Breast epithelium (tissue), 4 donors: ENCODE measurements at regions not wholly inside any gene's neighbourhood (a gene's known extent, or its start where the extent isn't known, plus 50 kb on each side); places are given as distances from the start of the nearest gene placed in this dataset.

Experiments
- DNase-seq, 2 donors: peaks; one replicate each; pipeline ENCODE4 v3.0.0-alpha.2; 2019; ENCODE audit warnings: low spot score in 2 of 2
- H3K27ac ChIP-seq, 2 donors: fragments of 200-600 bp; sonication (generic) in 1 of 2; one replicate each; pipeline ENCODE4 v1.5.1; 2016 to 2019; ENCODE audit warnings: mild to moderate bottlenecking in 1 of 2
- H3K27me3 ChIP-seq, 2 donors: fragments of 200-600 bp; sonication (generic) in 1 of 2; one replicate each; pipeline versions ENCODE4 v1.5.1 to v1.6.0; 2017 to 2019; ENCODE audit warnings: control low read depth in 1 of 2, mild to moderate bottlenecking in 1 of 2
- H3K36me3 ChIP-seq: fragments of 200-600 bp; one replicate; pipeline ENCODE4 v1.5.1; 2019
- H3K4me1 ChIP-seq, 2 donors: fragments of 200-600 bp; sonication (generic); one replicate each; pipeline ENCODE4 v1.5.1; 2016 to 2019; ENCODE audit warnings: control low read depth in 1 of 2
- H3K4me3 ChIP-seq, 3 donors: fragments of 200-600 bp; sonication (generic); 1 replicate in 2 of 3; 2 replicates in 1 of 3; pipeline ENCODE4 v1.5.1; 2016 to 2019; ENCODE audit warnings: mild to moderate bottlenecking in 3 of 3, moderate library complexity in 2 of 3
- H3K9me3 ChIP-seq, 2 donors: fragments of 200-600 bp; sonication (generic) in 1 of 2; one replicate each; pipeline ENCODE4 v1.5.1; 2016 to 2019; ENCODE audit warnings: control low read depth in 1 of 2
- POLR2A ChIP-seq: fragments of 450-650 bp; IDR thresholded peaks from one replicate; pipeline ENCODE4 v1.6.1; 2016; ENCODE audit warnings: antibody characterized with exemption, mild to moderate bottlenecking, moderate library complexity
- POLR2AphosphoS5 ChIP-seq, 3 donors: sonication (generic); formaldehyde crosslinking; IDR thresholded peaks; one replicate each; pipeline ENCODE4 v1.6.1; 2017; ENCODE audit warnings: antibody characterized with exemption in 3 of 3
- intact Hi-C: fragments of 100-400 bp; cut with DNase I; formaldehyde crosslinking; loops from one replicate; pipeline ENCODE4 v1.15.1; 2023; ENCODE audit warnings: low total_unique reads
- TF ChIP-seq, protein P1 (sequence below), 3 donors: fragments of 450-650 bp; IDR thresholded peaks; one replicate each; pipeline ENCODE4 v1.5.1; 2016 to 2017; ENCODE audit warnings: antibody characterized with exemption in 3 of 3, mild to moderate bottlenecking in 3 of 3, moderate library complexity in 3 of 3

DNA sequence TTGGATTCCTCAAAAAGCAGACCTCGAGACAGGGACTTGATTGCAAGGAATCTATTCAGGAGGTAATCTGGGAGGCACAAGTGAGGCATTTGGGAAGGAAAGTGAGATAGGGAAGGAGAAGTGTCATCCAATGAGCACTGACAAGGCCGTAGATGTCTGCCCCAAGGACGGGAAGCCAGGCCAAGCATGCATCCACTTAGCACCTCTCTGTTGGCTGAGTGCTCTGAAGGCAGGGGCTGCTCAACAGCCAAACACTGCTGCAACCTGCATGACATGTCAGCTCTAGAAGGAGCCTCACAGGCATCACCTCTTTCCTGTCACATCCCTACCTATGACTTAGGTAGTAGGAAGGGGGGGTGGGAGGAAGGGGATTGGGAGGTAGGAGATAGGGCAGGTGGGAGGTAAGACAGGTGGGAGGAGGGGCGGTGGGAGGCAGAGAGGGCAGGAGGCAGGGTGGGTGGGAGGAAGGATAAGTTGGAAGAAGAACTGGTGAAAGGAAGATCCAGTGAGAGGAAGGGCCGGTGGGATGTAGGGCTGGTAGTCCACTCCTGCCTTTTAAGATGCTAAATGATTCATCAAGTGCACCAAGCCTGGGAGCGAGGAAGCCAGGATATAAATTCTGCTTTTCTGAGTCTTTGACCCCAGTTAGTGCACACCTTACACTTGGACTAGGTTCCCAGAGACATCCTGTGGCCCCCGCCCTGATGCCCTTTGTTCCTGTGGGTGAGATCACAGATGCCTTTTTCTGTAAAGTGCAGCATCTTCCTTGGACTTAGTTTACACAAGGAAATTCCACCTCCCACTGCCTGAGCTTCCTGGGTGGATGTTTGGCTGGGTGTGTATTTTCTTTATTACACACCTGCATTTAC, 83.8 kb upstream of the NXT1 start:
- no peaks in the 10 kb centered on the region for H3K36me3 ChIP-seq
- H3K27me3 ChIP-seq = no peaks in the 10 kb centered on the region
- no peak for DNase-seq
- H3K9me3 ChIP-seq = peaks cover 0 to 5% of the 10 kb centered on the region in 2 donors
- no peak overlapping the region for H3K27ac ChIP-seq
- TF ChIP-seq, protein P1, sequence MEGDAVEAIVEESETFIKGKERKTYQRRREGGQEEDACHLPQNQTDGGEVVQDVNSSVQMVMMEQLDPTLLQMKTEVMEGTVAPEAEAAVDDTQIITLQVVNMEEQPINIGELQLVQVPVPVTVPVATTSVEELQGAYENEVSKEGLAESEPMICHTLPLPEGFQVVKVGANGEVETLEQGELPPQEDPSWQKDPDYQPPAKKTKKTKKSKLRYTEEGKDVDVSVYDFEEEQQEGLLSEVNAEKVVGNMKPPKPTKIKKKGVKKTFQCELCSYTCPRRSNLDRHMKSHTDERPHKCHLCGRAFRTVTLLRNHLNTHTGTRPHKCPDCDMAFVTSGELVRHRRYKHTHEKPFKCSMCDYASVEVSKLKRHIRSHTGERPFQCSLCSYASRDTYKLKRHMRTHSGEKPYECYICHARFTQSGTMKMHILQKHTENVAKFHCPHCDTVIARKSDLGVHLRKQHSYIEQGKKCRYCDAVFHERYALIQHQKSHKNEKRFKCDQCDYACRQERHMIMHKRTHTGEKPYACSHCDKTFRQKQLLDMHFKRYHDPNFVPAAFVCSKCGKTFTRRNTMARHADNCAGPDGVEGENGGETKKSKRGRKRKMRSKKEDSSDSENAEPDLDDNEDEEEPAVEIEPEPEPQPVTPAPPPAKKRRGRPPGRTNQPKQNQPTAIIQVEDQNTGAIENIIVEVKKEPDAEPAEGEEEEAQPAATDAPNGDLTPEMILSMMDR (IDR thresholded peaks at IDR 0.05) = no peak
- intact Hi-C loops = no loop called here
- H3K4me1 ChIP-seq = no peaks in the 10 kb centered on the region
- no peak overlapping the region for H3K4me3 ChIP-seq

DNA sequence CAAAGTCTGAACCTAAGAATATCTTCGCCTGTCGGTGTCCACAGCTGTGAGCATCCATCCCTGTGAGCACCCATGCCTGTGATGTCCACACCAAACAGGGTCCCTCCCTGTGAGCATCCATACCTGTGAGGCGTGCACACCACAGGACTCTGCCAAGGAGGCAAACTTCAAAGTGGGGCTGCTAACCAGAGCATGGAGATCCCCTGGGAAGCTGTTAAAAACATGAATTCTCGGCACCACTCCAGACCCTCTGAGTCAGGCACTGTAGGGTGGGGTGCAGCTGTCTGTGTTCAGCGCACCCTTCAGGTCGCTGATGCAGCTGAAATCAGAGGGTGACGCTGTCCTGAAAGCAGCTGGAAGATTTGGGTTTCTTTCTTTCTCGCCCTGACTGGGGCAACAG, 85.4 kb upstream of the NXT1 start:
- no peak overlapping the region for H3K4me3 ChIP-seq
- DNase-seq = no peak
- no peaks in the 10 kb centered on the region for H3K4me1 ChIP-seq
- intact Hi-C loops = no loop called here
- TF ChIP-seq POLR2A (no peak), POLR2AphosphoS5 (IDR thresholded peaks at IDR 0.05) (no peak)
- TF ChIP-seq, protein P1 (IDR thresholded peaks at IDR 0.05) = no peak
- no peaks in the 10 kb centered on the region for H3K36me3 ChIP-seq
- H3K27ac ChIP-seq = no peak overlapping the region
- H3K27me3 ChIP-seq = no peaks in the 10 kb centered on the region
- H3K9me3 ChIP-seq = peaks cover 0 to 5% of the 10 kb centered on the region in 2 donors

DNA sequence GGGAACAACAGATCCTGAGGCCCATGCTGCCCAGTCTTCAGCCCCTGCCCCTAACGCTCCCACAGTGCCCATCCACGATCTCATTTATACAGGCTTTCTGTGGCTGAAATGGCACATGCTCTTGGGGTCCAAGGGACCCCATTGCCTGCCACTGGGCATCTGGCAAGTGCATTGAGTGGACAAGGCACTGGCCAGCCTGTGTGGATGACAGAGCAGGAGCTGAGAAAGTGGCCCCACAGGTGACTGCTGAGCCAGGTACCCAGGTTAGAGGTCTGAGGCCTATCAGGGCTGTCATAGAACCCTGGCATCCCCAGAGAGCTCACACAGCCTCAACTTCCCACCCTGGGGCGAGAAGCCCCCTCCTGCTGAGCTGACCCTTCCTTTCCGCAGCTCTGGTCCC, 86.0 kb upstream of the NXT1 start:
- Histone ChIP-seq H3K9me3 (peaks cover 0 to 5% of the 10 kb centered on the region in 2 donors), H3K4me1 (no peaks in the 10 kb centered on the region), H3K4me3 (no peak overlapping the region), H3K27ac (no peak overlapping the region), H3K36me3 (no peaks in the 10 kb centered on the region), H3K27me3 (no peaks in the 10 kb centered on the region)
- TF ChIP-seq POLR2AphosphoS5 (IDR thresholded peaks at IDR 0.05) (no peak), POLR2A (no peak)
- TF ChIP-seq, protein P1 (IDR thresholded peaks at IDR 0.05) = no peak
- intact Hi-C loops = no loop called here
- no peak for DNase-seq

DNA sequence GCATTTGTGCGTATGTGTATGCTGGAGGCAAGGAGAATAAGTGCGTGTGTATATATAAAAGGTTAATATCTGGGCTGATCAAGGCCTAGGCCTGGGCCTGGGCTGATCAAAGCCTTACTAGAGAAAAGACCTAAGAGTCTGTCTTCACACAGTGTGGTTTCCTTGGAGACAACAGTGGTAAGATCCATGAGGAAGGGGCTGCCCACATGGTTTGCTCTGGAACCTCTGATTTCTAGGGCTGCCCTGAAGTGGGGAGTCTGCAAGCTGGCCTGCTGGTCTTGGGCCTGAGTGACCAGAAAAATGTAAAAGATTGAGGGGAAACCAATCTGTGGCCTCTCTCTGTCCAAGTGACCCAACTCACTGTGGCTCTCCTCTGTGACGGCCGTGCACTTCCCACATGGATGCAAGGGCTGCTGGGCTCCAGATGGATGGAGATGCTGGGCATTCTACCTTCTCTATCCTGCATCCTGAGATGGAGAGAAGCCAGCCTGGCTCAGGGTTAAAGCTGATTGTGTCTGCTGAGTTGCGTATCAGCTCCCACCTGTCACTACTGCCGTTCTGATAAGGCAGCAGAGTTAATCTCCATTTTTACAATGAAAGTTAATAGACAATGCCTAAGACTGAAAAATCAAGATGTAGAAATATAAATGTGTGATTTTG, 90.3 kb upstream of the NXT1 start:
- Histone ChIP-seq H3K4me1 (no peaks in the 10 kb centered on the region), H3K27me3 (peaks cover 0 to 7% of the 10 kb centered on the region in 2 donors), H3K36me3 (no peaks in the 10 kb centered on the region), H3K9me3 (peaks cover 0 to 5% of the 10 kb centered on the region in 2 donors), H3K27ac (no peak overlapping the region), H3K4me3 (no peak overlapping the region)
- no peak for DNase-seq
- TF ChIP-seq, protein P1 (IDR thresholded peaks at IDR 0.05) = no peak
- TF ChIP-seq POLR2A (no peak), POLR2AphosphoS5 (IDR thresholded peaks at IDR 0.05) (no peak)
- intact Hi-C loops = no loop called here

DNA sequence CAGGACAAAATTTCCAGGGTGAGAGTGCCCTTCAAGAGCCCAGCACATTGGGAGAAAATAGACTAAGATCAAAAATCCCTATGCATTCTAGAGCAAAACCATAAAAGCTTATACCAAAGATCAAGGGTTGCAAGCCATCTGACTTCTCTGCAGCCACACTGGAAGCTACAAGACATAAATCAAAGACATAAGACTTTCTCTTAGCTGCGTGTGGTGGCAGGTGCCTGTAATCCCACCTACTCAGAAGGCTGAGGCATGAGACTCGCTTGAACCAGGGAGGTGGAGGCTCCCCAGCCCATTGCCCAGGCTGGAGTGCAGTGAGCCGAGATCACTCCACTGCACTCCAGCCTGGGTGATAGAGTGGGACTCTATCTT, 91.9 kb upstream of the NXT1 start:
- TF ChIP-seq POLR2AphosphoS5 (IDR thresholded peaks at IDR 0.05) (no peak), POLR2A (no peak)
- TF ChIP-seq, protein P1 (IDR thresholded peaks at IDR 0.05) = no peak
- H3K27ac ChIP-seq = peak overlapping the region; percentile 3 to 65
- intact Hi-C loops = no loop called here
- no peaks in the 10 kb centered on the region for H3K36me3 ChIP-seq
- peaks cover 0 to 5% of the 10 kb centered on the region in 2 donors for H3K9me3 ChIP-seq
- no peaks in the 10 kb centered on the region for H3K4me1 ChIP-seq
- H3K27me3 ChIP-seq = peaks cover 0 to 16% of the 10 kb centered on the region in 2 donors
- no peak overlapping the region for H3K4me3 ChIP-seq
- DNase-seq = no peak
